Stimulated activated memory B cell treated with anti-CD40 and anti-IgM and Interleukin-4, amounts not matched to agents 10 μg/mL and 1 μg/mL and 100 μg/mL, for 72 hours (primary cell): ENCODE measurements at regions not wholly inside any gene's neighbourhood (a gene's known extent, or its start where the extent isn't known, plus 50 kb on each side); places are given as distances from the start of the nearest gene placed in this dataset.

ENCODE experiments used
- ATAC-seq: fragments of 150-1000 bp; cut with Tn5 transposase; 2 replicates; pipeline ENCODE4 v1.10.0; 2021
- H3K27ac Mint-ChIP-seq: one replicate; pipeline ENCODE4 v1.8.0; 2022; ENCODE audit warnings: mild to moderate bottlenecking, mixed read lengths
- H3K27me3 Mint-ChIP-seq: one replicate; pipeline ENCODE4 v1.8.0; 2022; ENCODE audit warnings: mixed read lengths
- H3K36me3 Mint-ChIP-seq: one replicate; pipeline ENCODE4 v1.8.0; 2022; ENCODE audit warnings: mixed read lengths
- H3K4me1 Mint-ChIP-seq: one replicate; pipeline ENCODE4 v1.8.0; 2022; ENCODE audit warnings: mixed read lengths
- H3K4me3 Mint-ChIP-seq: one replicate; pipeline ENCODE4 v1.8.0; 2022; ENCODE audit warnings: mild to moderate bottlenecking, moderate library complexity, mixed read lengths
- H3K9me3 Mint-ChIP-seq: one replicate; pipeline ENCODE4 v1.8.0; 2022; ENCODE audit warnings: mixed read lengths

- peak; percentile 76 for ATAC-seq
- Mint-ChIP-seq H3K4me3 (peak overlapping the region; percentile 64), H3K9me3 (no peaks in the 10 kb centered on the region), H3K27ac (no peak overlapping the region), H3K27me3 (peaks cover 30% of the 10 kb centered on the region), H3K36me3 (no peaks in the 10 kb centered on the region), H3K4me1 (peaks cover 10% of the 10 kb centered on the region)
These were observed 1011.3 kb downstream of the XPNPEP1 start for GRCh38 chr10:108911814-108912541.

DNA sequence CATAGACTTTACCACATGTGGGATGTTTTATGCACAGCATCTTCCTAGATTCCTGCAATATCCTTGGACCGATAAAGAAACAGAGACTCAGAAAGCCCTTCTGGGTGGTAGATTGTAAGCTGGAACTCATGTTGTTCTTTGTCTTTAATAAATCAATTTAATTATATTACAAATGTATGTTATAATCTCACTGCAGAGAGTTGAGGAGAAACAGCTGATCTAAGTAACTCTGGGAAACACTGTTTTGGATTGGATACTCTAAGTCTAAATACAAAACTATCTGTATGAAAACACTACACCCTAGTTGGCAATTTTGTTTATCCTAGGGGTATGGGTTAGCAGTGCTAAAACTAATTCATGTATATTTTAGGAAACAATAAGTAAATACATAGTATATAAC is 1015.2 kb downstream of the XPNPEP1 start:
- Mint-ChIP-seq H3K27ac (no peak overlapping the region), H3K4me1 (peaks cover 10% of the 10 kb centered on the region), H3K36me3 (no peaks in the 10 kb centered on the region), H3K4me3 (no peak overlapping the region), H3K27me3 (peaks cover 24% of the 10 kb centered on the region), H3K9me3 (no peaks in the 10 kb centered on the region)
- no peak for ATAC-seq

DNA sequence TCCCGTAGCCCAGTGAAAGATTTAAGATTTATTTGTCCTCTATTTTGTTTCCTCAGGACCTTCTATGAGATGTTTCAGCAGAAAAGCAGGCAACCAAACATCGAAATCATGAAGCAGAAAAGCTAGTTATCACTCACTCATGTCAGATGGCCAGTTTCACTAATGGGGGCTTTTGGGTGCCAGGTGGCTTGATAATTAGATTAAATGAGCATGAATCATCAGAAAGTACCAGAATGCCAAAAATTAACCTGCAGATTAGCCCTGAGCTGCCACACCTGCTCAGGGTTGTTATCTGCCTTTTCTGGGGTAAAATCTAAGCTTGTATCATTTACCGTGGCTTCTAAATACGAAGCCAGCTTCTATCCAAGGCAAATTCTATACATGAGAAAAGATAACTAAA is 1017.5 kb downstream of the XPNPEP1 start:
- no peak for ATAC-seq
- no peak overlapping the region for H3K4me3 Mint-ChIP-seq
- H3K36me3 Mint-ChIP-seq: no peaks in the 10 kb centered on the region
- peaks cover 20% of the 10 kb centered on the region for H3K4me1 Mint-ChIP-seq
- peaks cover 5% of the 10 kb centered on the region for H3K27me3 Mint-ChIP-seq
- no peaks in the 10 kb centered on the region for H3K9me3 Mint-ChIP-seq
- H3K27ac Mint-ChIP-seq: no peak overlapping the region

GRCh38 chr10:108905171-108905570 is 1018.1 kb downstream of the XPNPEP1 start:
- peaks cover 20% of the 10 kb centered on the region for H3K4me1 Mint-ChIP-seq
- H3K27me3 Mint-ChIP-seq: no peaks in the 10 kb centered on the region
- no peak for ATAC-seq
- H3K4me3 Mint-ChIP-seq: no peak overlapping the region
- H3K9me3 Mint-ChIP-seq: no peaks in the 10 kb centered on the region
- H3K36me3 Mint-ChIP-seq: no peaks in the 10 kb centered on the region
- H3K27ac Mint-ChIP-seq: no peak overlapping the region

DNA sequence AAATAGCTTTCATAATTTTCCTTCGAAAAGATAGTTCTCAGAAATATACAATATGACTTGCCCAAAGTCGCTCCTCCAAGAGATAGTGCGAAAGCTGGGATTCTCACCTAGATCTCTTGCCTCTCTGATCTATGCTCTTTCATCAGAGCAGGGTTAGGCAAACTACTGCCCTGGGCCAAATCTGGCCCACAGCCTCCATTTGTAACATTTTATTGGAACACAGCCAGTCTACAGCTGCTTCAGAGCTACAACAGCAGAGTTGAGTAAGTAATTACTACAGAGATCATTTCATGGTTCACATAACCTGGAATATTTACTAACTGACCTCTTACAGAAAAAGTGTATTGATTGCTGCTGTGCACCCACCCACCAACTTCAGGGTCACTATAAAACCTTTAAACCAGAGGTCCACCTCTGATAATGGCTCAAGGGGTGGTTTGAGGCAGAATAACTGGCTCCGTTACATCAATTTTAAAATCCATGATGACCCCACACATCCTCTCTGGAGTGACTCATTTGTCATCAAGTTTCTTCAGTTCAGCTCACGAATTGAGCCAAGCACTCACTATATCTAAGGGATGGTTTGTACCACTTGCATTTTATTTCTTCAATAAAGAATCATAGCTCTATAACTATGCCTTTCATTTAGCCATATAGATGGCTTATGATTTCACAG is 1019.0 kb downstream of the XPNPEP1 start:
- peaks cover 22% of the 10 kb centered on the region for H3K4me1 Mint-ChIP-seq
- no peaks in the 10 kb centered on the region for H3K27me3 Mint-ChIP-seq
- H3K9me3 Mint-ChIP-seq: no peaks in the 10 kb centered on the region
- H3K36me3 Mint-ChIP-seq: no peaks in the 10 kb centered on the region
- no peak overlapping the region for H3K4me3 Mint-ChIP-seq
- H3K27ac Mint-ChIP-seq: no peak overlapping the region
- ATAC-seq: no peak

DNA sequence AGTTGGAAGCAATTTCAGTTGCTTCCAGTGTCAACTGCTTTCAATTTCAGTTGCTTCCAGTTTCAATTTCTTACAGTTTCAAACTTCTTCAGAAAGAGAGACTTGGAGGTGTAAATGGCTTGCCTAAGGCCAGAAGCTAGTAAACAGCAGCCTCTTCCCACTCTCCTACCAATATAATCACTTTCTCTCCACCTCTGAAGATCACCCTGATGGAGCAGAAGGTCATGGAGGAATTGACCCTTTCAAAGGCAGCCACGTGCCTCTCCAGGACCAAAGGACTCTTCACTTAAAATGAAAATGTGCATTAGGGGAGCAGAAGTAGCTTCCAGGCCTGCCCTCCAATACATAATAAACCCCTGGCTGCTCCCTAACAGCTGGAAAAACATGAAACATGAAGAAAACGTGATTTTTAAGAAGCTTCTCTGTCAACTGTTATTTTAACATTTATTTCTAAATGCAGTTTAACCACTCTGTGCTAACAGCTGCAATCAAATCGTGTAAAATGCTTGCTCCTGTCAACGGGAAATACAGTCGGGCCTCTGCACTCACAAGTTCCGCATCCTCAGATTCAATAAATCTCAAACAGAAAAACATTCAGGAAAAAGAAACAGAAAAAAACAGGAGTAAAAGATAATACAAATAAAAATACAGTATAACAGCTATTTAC is 1020.6 kb downstream of the XPNPEP1 start:
- no peaks in the 10 kb centered on the region for H3K27me3 Mint-ChIP-seq
- H3K4me3 Mint-ChIP-seq: no peak overlapping the region
- no peaks in the 10 kb centered on the region for H3K36me3 Mint-ChIP-seq
- H3K27ac Mint-ChIP-seq: peak overlapping the region; percentile 38
- ATAC-seq: no peak
- H3K9me3 Mint-ChIP-seq: no peaks in the 10 kb centered on the region
- H3K4me1 Mint-ChIP-seq: peaks cover 26% of the 10 kb centered on the region

GRCh38 chr10:108901781-108902618 is 1021.3 kb downstream of the XPNPEP1 start:
- ATAC-seq: no peak
- Mint-ChIP-seq H3K36me3 (no peaks in the 10 kb centered on the region), H3K9me3 (no peaks in the 10 kb centered on the region)

DNA sequence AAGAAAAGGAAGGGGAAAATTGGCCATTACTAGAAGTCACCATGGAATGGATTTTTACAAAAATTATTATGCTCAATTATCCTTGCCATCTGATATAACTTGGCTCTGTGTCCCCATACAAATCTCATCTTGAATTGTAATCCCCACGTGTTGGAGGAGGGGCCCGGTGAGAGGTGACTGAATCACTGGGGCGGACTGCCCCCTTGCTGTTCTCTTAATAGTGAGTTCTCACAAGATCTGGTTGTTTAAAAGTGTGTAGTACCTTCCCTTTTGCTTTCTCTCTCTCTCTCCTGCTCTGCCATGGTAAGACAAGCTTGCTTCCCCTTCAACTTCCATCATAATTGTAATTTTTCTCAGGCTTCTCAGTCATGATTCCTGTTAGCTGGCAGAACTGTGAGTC is 1023.6 kb downstream of the XPNPEP1 start:
- Mint-ChIP-seq H3K4me1 (peaks cover 31% of the 10 kb centered on the region), H3K9me3 (no peaks in the 10 kb centered on the region)
- ATAC-seq: no peak

More at GRCh38 chr10:108901781-108902618, 1021.3 kb downstream of the XPNPEP1 start:
- H3K4me3 Mint-ChIP-seq: no peak overlapping the region
- no peaks in the 10 kb centered on the region for H3K27me3 Mint-ChIP-seq
- H3K4me1 Mint-ChIP-seq: peaks cover 26% of the 10 kb centered on the region
- peak overlapping the region; percentile 38 for H3K27ac Mint-ChIP-seq

GRCh38 chr10:108894402-108895301 is 1028.7 kb downstream of the XPNPEP1 start:
- Mint-ChIP-seq H3K4me1 (peaks cover 25% of the 10 kb centered on the region), H3K27ac (peak overlapping the region; percentile 66), H3K9me3 (peaks cover 5% of the 10 kb centered on the region), H3K27me3 (no peaks in the 10 kb centered on the region), H3K36me3 (no peaks in the 10 kb centered on the region), H3K4me3 (peak overlapping the region; percentile 44)
- peak; percentile 94 for ATAC-seq

More for the DNA sequence above, 1023.6 kb downstream of the XPNPEP1 start:
- H3K36me3 Mint-ChIP-seq: no peaks in the 10 kb centered on the region
- H3K4me3 Mint-ChIP-seq: no peak overlapping the region
- no peak overlapping the region for H3K27ac Mint-ChIP-seq
- no peaks in the 10 kb centered on the region for H3K27me3 Mint-ChIP-seq

DNA sequence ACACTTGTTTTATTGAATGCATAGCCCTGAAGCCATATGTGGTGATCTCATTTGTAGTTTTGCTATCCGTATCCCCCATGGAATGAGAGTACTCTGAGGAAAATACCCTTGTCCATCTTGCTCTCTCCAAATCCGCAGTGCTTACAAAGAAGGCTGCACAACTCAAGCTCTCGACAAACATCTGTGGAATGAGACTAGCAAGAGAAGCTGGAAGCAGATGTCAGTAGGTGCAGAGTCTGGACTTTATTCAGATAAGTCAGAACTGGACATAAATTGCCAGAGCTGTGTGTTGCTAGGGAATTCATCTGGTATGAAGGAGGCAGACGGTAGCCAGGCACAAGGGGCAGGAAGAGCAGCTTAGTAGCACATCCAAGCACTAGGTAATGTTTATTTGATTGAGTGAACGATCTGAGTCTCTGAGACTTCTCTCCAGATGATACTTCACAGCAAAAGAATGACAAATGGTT is 1046.2 kb downstream of the XPNPEP1 start:
- Mint-ChIP-seq H3K4me3 (no peak overlapping the region), H3K36me3 (no peaks in the 10 kb centered on the region), H3K27ac (no peak overlapping the region), H3K4me1 (peaks cover 6% of the 10 kb centered on the region), H3K9me3 (no peaks in the 10 kb centered on the region), H3K27me3 (no peaks in the 10 kb centered on the region)
- peak; percentile 53 for ATAC-seq

DNA sequence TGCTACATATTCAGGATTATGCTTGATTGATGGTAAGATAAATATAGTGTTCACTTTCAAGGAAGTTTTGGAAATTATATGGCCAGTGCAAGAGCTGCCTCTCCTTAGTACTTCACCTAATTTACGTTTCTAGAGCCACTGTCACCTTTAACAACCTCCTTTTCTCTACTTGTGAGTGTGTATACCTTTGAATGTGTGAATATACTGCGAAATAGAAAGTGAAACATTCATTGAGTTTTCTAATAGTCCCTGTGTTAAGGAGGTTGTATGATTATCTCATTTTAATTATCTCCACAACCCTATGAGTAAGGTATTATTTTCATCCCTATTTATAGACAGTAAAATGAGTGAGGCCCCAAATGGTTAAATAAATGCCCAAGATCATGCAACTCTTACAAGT is 1050.5 kb downstream of the XPNPEP1 start:
- Mint-ChIP-seq H3K4me3 (no peak overlapping the region), H3K9me3 (no peaks in the 10 kb centered on the region), H3K27ac (no peak overlapping the region), H3K27me3 (no peaks in the 10 kb centered on the region), H3K4me1 (peaks cover 6% of the 10 kb centered on the region), H3K36me3 (no peaks in the 10 kb centered on the region)
- ATAC-seq: no peak

- no peak for ATAC-seq
- Mint-ChIP-seq H3K4me1 (peaks cover 6% of the 10 kb centered on the region), H3K27ac (no peak overlapping the region), H3K36me3 (no peaks in the 10 kb centered on the region), H3K27me3 (no peaks in the 10 kb centered on the region), H3K4me3 (no peak overlapping the region), H3K9me3 (no peaks in the 10 kb centered on the region)
These were observed 1054.4 kb downstream of the XPNPEP1 start for GRCh38 chr10:108868881-108869280.

GRCh38 chr10:108862676-108863350 is 1060.5 kb downstream of the XPNPEP1 start:
- H3K9me3 Mint-ChIP-seq: no peaks in the 10 kb centered on the region
- no peak overlapping the region for H3K27ac Mint-ChIP-seq
- no peaks in the 10 kb centered on the region for H3K36me3 Mint-ChIP-seq
- no peak overlapping the region for H3K4me3 Mint-ChIP-seq
- H3K4me1 Mint-ChIP-seq: no peaks in the 10 kb centered on the region
- H3K27me3 Mint-ChIP-seq: no peaks in the 10 kb centered on the region
- no peak for ATAC-seq
